HFF-Myc (cell line): ENCODE measurements at regions not wholly inside any gene's neighbourhood (a gene's known extent, or its start where the extent isn't known, plus 50 kb on each side); places are given as distances from the start of the nearest gene placed in this dataset.

Experiments used
- DNase-seq: peaks from one replicate; pipeline ENCODE4 v3.0.0-alpha.2; 2011; ENCODE audit warnings: low read depth; ENCODE audit errors: extremely low read depth
- H3K4me3 ChIP-seq: replicated peaks from 2 replicates; pipeline ENCODE4 v1.5.1; 2011; ENCODE audit warnings: low read depth, mild to moderate bottlenecking, control low read depth, low read length
- TF ChIP-seq, protein P1 (sequence below): IDR thresholded peaks from 2 replicates; pipeline ENCODE4 v1.5.1; 2012; ENCODE audit warnings: mild to moderate bottlenecking, low read depth, low read length, control low read depth; ENCODE audit errors: missing control alignments

DNA sequence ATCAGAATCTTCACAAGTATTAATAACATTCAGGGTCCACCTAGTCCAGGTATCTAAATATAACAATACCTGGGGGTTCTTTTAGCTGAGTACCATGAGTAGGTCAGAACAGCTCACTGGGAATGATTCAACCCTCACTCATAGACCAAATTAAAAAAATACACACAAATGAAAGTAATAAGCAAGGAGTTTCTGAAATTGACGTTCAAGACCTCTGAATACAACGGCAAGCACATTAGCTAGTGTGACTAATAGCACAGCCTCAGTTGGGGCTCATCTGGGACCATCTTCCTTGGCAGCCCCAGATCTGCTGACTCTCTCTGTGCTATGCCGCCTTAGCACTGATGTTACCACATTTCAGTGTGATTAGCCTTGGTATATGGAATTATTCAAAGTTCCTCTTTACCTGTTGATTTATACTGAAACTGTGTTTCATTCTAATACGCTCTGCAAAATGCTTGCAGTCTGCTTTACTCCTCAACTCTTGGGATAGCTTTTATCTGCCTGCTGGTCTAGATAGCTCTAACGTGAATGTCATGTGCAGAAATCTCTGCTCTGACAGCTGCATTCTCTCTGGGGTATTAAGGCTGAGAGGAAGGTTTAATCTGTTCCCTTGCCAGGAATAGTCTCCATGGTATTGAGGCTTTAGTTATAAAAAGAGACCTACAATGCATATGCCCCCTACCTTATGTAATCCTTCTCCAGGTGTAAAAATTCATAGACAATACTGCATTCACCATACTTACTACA, 153.3 kb downstream of the METTL4 start:
- TF ChIP-seq, protein P1, sequence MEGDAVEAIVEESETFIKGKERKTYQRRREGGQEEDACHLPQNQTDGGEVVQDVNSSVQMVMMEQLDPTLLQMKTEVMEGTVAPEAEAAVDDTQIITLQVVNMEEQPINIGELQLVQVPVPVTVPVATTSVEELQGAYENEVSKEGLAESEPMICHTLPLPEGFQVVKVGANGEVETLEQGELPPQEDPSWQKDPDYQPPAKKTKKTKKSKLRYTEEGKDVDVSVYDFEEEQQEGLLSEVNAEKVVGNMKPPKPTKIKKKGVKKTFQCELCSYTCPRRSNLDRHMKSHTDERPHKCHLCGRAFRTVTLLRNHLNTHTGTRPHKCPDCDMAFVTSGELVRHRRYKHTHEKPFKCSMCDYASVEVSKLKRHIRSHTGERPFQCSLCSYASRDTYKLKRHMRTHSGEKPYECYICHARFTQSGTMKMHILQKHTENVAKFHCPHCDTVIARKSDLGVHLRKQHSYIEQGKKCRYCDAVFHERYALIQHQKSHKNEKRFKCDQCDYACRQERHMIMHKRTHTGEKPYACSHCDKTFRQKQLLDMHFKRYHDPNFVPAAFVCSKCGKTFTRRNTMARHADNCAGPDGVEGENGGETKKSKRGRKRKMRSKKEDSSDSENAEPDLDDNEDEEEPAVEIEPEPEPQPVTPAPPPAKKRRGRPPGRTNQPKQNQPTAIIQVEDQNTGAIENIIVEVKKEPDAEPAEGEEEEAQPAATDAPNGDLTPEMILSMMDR = no peak
- no peak for DNase-seq
- H3K4me3 ChIP-seq = no peak overlapping the region

DNA sequence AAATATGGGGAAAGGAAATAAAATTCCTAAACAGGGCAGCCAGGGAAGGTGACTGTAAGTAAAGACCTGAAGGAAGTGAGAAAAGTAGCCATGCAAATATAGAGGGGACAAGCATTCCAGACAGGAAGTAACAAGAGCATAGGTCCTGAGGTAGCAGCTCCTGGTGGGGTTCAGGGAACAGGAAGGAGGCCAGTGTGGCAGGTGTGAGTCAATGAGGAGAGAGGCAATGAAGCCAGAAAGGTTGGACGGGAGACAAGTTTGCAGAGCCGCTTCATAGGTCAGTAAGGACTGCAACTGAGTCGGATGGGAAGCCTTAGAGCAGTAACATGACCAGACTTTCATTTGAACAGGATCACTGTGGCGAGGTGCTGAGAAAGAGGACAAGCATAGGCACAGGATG, 150.9 kb downstream of the METTL4 start:
- DNase-seq = no peak
- H3K4me3 ChIP-seq = no peak overlapping the region
- TF ChIP-seq, protein P1 = no peak

DNA sequence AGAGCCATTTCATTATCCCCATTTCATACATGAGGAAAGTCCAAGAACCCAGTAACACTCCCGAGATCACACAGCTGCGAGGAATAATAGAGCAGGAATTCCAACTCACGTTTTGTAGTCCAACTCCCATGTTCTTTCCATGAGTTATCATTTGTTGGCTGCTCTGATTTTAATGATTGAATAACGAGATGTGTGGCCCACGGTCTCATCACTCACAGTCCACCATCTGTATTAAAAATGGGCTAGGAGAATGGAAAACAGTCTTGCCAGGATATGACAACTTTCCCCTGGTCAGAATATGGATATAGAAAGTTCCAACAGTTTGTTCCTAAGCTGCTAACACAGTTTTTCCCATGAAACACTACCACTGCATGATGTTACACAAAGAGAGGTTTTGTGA, 147.5 kb downstream of the METTL4 start:
- no peak for DNase-seq
- no peak overlapping the region for H3K4me3 ChIP-seq
- TF ChIP-seq, protein P1 = no peak

DNA sequence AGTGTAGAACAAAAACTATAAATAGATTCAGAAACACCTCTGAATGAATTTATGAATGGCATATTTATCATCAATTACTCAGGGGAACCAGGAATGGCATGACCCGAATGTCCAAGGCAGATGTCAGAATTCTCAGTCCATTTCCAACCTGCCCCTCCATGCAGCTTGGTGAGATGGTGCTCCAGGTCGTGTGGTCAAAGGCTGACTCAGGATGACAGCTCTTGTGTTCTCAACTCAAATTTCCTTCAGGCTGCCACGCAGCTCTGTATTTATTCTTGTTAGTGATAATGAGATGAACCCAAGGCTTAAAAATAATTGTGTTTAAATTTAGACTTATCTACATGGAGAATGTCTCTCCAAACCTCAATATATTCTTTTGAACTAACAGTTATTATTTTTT, 146.9 kb downstream of the METTL4 start:
- no peak overlapping the region for H3K4me3 ChIP-seq
- DNase-seq = no peak
- TF ChIP-seq, protein P1 = no peak

DNA sequence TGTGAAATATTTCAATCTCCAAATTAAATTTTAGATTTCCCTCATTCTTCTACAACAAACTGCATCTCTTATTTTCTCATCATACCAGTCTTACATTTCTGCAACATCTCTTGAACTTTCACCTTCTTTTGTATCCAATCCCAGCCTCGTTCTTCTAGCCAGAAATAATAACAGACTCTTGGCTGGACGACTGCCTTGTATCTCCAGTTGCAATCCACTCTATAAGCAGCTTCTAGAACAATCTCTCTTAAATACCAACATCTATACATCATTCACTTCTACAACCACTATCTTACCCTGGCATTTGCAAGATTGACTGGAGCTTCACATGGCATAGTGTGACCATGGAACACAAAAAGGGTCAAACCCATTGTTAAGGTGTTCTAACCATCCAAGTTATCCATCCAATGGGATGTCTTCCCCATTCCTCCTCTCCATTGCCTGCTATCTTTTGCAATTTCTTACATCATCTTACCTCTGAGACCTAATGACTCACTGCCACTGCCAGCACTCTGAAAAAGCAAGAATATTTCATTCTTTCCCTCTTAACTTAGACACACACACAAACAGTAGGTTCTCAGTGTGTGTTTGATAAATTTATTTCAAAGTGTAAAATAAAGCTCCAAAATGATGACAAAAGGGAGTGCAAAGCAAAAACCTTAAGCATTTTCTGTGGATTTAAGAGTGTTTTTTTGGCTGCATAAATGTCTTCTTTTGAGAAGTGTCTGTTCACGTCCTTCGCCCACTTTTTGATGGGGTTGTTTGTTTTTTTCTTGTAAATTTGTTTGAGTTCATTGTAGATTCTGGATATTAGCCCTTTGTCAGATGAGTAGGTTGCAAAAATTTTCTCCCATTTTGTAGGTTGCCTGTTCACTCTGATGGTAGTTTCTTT, 145.6 kb downstream of the METTL4 start:
- H3K4me3 ChIP-seq = no peak overlapping the region
- no peak for DNase-seq

DNA sequence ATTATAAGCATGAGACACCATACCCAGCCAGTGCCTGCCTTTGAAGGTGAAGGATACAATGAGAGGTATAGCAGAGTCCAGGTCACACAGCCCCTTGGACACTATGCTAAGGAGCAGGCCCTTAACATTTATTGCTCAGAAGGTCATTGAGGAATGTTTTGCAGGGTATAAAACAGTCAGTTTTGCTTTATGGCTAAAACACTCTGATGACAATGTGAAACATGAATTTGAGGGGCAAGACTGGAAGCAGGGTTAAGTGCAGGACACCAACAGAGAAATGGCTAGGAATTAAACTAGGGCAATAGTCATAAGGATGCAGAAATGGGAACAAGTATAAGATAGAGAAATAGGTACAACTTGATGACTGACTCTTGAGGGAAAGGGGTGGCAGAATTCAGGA, 141.1 kb downstream of the METTL4 start:
- no peak overlapping the region for H3K4me3 ChIP-seq
- TF ChIP-seq, protein P1 = no peak
- no peak for DNase-seq

More for the DNA sequence above, 145.6 kb downstream of the METTL4 start:
- TF ChIP-seq, protein P1 = no peak
